DMS 273 treated with DMSO at 0.1 percent for 48 hours (cell line): ENCODE measurements at regions not wholly inside any gene's neighbourhood (a gene's known extent, or its start where the extent isn't known, plus 50 kb on each side); places are given as distances from the start of the nearest gene placed in this dataset.
"Not testable (repeated sequence)": the region's sequence is repeated elsewhere in the genome, so short reads cannot be mapped to it uniquely, and the experiment has no call there.

ENCODE experiments used
- DNase-seq: peaks from one replicate; lab custom pipeline; 2025; lab: John Stamatoyannopoulos, UW

- DNase-seq, result no peak
Measured at GRCh38 chr19:31037286-31037980, 311.8 kb downstream of the TSHZ3 start.

- not testable (repeated sequence) for DNase-seq
Measured at GRCh38 chr19:31031455-31031854, 317.8 kb downstream of the TSHZ3 start.

GRCh38 chr19:31023038-31023437 lies 326.2 kb downstream of the TSHZ3 start:
- no peak for DNase-seq

- no peak for DNase-seq
Measured at GRCh38 chr19:31018936-31019335, 330.3 kb downstream of the TSHZ3 start.

GRCh38 chr19:31015778-31016177 lies 333.5 kb downstream of the TSHZ3 start:
- DNase-seq, result no peak

- no peak for DNase-seq
Measured at GRCh38 chr19:31014668-31015067, 334.6 kb downstream of the TSHZ3 start.

GRCh38 chr19:31013384-31014020 lies 335.7 kb downstream of the TSHZ3 start:
- no peak for DNase-seq

- no peak for DNase-seq
Measured at GRCh38 chr19:31002518-31003244, 346.6 kb downstream of the TSHZ3 start.

- no peak for DNase-seq
Measured at GRCh38 chr19:31001991-31002390, 347.2 kb downstream of the TSHZ3 start.

GRCh38 chr19:31000913-31001312 lies 348.3 kb downstream of the TSHZ3 start:
- no peak for DNase-seq

GRCh38 chr19:30999726-31000125 lies 349.5 kb downstream of the TSHZ3 start:
- no peak for DNase-seq

- no peak for DNase-seq
Measured at GRCh38 chr19:30997222-30997621, 352.0 kb downstream of the TSHZ3 start.

- DNase-seq, result no peak
Measured at GRCh38 chr19:30978639-30979038, 370.6 kb downstream of the TSHZ3 start.

- no peak for DNase-seq
Measured at GRCh38 chr19:30969591-30969990, 379.6 kb downstream of the TSHZ3 start.

GRCh38 chr19:30968841-30969399 lies 380.3 kb downstream of the TSHZ3 start:
- no peak for DNase-seq

- DNase-seq, result no peak
Measured at GRCh38 chr19:30968210-30968609, 381.0 kb downstream of the TSHZ3 start.

GRCh38 chr19:30966486-30966885 lies 382.8 kb downstream of the TSHZ3 start:
- DNase-seq, result no peak

GRCh38 chr19:30959011-30959410 lies 390.2 kb downstream of the TSHZ3 start:
- DNase-seq, result no peak

- DNase-seq, result no peak
Measured at GRCh38 chr19:30955112-30956104, 393.8 kb downstream of the TSHZ3 start.

GRCh38 chr19:30944276-30944932 lies 404.8 kb downstream of the TSHZ3 start:
- not testable (repeated sequence) for DNase-seq
